A549 (cell line): ENCODE measurements at regions not wholly inside any gene's neighbourhood (a gene's known extent, or its start where the extent isn't known, plus 50 kb on each side); places are given as distances from the start of the nearest gene placed in this dataset.

Experiments used
- ATAC-seq, 2 experiments: fragments of 200-7000 bp in 1 of 2; fragments of >200 bp in 1 of 2; cut with Nextera tagmentation in 1 of 2; cut with Tn5 transposase in 1 of 2; 3 replicates each; pipeline versions ENCODE4 v1.8.0 to v1.9.1; 2018 to 2020; ENCODE audit warnings: mild to moderate bottlenecking in 1 of 2, moderate library complexity in 1 of 2
- CTCF ChIA-PET: fragments of 300-600 bp; sonication (Branson Sonifier 250); formaldehyde crosslinking; extraction: SDS; loops from one replicate; lab custom pipeline; 2021; ENCODE audit warnings: antibody characterized with exemption, inconsistent platforms; lab: Yijun Ruan, JAX
- POLR2A ChIA-PET: fragments of 350-600 bp; formaldehyde crosslinking; extraction: SDS; loops from one replicate; lab custom pipeline; 2021; ENCODE audit warnings: antibody characterized with exemption, inconsistent platforms; lab: Yijun Ruan, JAX
- DNase-seq, 2 experiments: peaks; one replicate each; pipeline versions ENCODE4 v3.0.0 to v3.0.0-alpha.2; 2011 to 2016; ENCODE audit warnings: low read depth in 1 of 2, low spot score in 1 of 2
- FAIRE-seq: peaks from 2 replicates; lab custom pipeline; 2011; peaks lifted over from hg19 to GRCh38; lab: Jason Lieb, UNC
- H3K27ac ChIP-seq, 2 experiments: fragments of >200 bp; sonication (Bioruptor Twin); formaldehyde crosslinking; 3 replicates each; pipeline ENCODE4 v1.5.1; 2016 to 2017
- H3K4me1 ChIP-seq: fragments of >200 bp; sonication (Bioruptor Twin); formaldehyde crosslinking; 3 replicates; pipeline ENCODE4 v1.6.1; 2016
- H3K4me2 ChIP-seq: fragments of >200 bp; sonication (Bioruptor Twin); formaldehyde crosslinking; 3 replicates; pipeline ENCODE4 v1.6.1; 2016
- H3K4me3 ChIP-seq: fragments of >200 bp; sonication (Bioruptor Twin); formaldehyde crosslinking; 3 replicates; pipeline ENCODE4 v1.5.1; 2016
- H3K9me3 ChIP-seq: fragments of >200 bp; sonication (Bioruptor Twin); formaldehyde crosslinking; 3 replicates; pipeline ENCODE4 v1.6.1; 2016
- CBX2 ChIP-seq: fragments of 200-600 bp; sonication (generic); IDR thresholded peaks from 2 replicates; pipeline ENCODE4 v1.6.1; 2016; ENCODE audit warnings: low read depth, mild to moderate bottlenecking, borderline replicate concordance
- CEBPB ChIP-seq, 2 experiments: fragments of >200 bp in 1 of 2; sonication (Bioruptor Twin) in 1 of 2; formaldehyde crosslinking in 1 of 2; IDR thresholded peaks; 2 replicates each; pipeline ENCODE4 v1.6.1; 2012 to 2016
- CHD2 ChIP-seq: fragments of 150-350 bp; IDR thresholded peaks from 2 replicates; pipeline ENCODE4 v1.6.1; 2014; ENCODE audit warnings: low read length; ENCODE audit not compliant: partially characterized antibody
- ESRRA ChIP-seq: fragments of 150-350 bp; IDR thresholded peaks from 2 replicates; pipeline ENCODE4 v1.6.1; 2014; ENCODE audit warnings: mild to moderate bottlenecking, low read length, borderline replicate concordance
- FOSB ChIP-seq: fragments of 250-450 bp; sonication (Bioruptor Pico); IDR thresholded peaks from 2 replicates; pipeline ENCODE4 v1.5.0; 2020; ENCODE audit warnings: mild to moderate bottlenecking, moderate library complexity
- FOSL2 ChIP-seq, 2 experiments: fragments of 450-650 bp in 1 of 2; fragments of >200 bp in 1 of 2; sonication (Bioruptor Twin) in 1 of 2; formaldehyde crosslinking; IDR thresholded peaks; 2 replicates each; pipeline versions ENCODE4 v1.5.0 to v1.6.1; 2016 to 2020; ENCODE audit warnings: mild to moderate bottlenecking in 1 of 2, moderate library complexity in 1 of 2
- GATA3 ChIP-seq: IDR thresholded peaks from 2 replicates; pipeline ENCODE4 v1.6.1; 2012; ENCODE audit warnings: borderline replicate concordance
- HEYL ChIP-seq: fragments of 250-450 bp; sonication (Bioruptor Pico); IDR thresholded peaks from 2 replicates; pipeline ENCODE4 v1.8.0; 2021; ENCODE audit warnings: mild to moderate bottlenecking, moderate library complexity
- JUN ChIP-seq, 2 experiments: fragments of >200 bp; sonication (Bioruptor Twin); formaldehyde crosslinking; IDR thresholded peaks; 2 replicates in 1 of 2; 3 replicates in 1 of 2; pipeline ENCODE4 v1.6.1; 2016 to 2017
- MYC ChIP-seq: IDR thresholded peaks from 2 replicates; pipeline ENCODE4 v1.6.1; 2012; ENCODE audit warnings: mild to moderate bottlenecking, inconsistent platforms, low read length, improper control_type of control experiment, borderline replicate concordance
- NFE2L2 ChIP-seq: fragments of 150-350 bp; conservative IDR thresholded peaks from 2 replicates; pipeline ENCODE4 v1.6.1; 2014; ENCODE audit warnings: low read length
- NPAS2 ChIP-seq: fragments of 250-450 bp; sonication (Bioruptor Pico); IDR thresholded peaks from 2 replicates; pipeline ENCODE4 v1.8.0; 2022; ENCODE audit warnings: mild to moderate bottlenecking, moderate library complexity, borderline replicate concordance
- PHF8 ChIP-seq: fragments of 200-600 bp; sonication (generic); IDR thresholded peaks from 2 replicates; pipeline ENCODE4 v1.6.1; 2016; ENCODE audit warnings: low read depth, mild to moderate bottlenecking, antibody characterized with exemption, moderate library complexity, borderline replicate concordance
- POLR2A ChIP-seq: IDR thresholded peaks from 2 replicates; pipeline ENCODE4 v1.6.1; 2012; ENCODE audit warnings: mild to moderate bottlenecking, low read length
- POLR2AphosphoS2 ChIP-seq: conservative IDR thresholded peaks from 2 replicates; pipeline ENCODE4 v1.6.1; 2012; ENCODE audit warnings: low read length, improper control_type of control experiment, inconsistent platforms
- RAD21 ChIP-seq, 2 experiments: fragments of >200 bp in 1 of 2; sonication (Bioruptor Twin) in 1 of 2; formaldehyde crosslinking in 1 of 2; IDR thresholded peaks in 1 of 2; conservative IDR thresholded peaks in 1 of 2; 2 replicates in 1 of 2; 3 replicates in 1 of 2; pipeline ENCODE4 v1.6.1; 2012 to 2018; ENCODE audit warnings: inconsistent platforms in 1 of 2
- RCOR1 ChIP-seq: fragments of 150-350 bp; IDR thresholded peaks from 2 replicates; pipeline ENCODE4 v1.6.1; 2014; ENCODE audit warnings: antibody characterized with exemption, low read length, low read depth
- RFX5 ChIP-seq: fragments of 450-650 bp; IDR thresholded peaks from 2 replicates; pipeline ENCODE4 v1.7.1; 2014; ENCODE audit warnings: antibody characterized with exemption, mild to moderate bottlenecking, moderate library complexity
- SMC3 ChIP-seq: fragments of >200 bp; sonication (Bioruptor Twin); formaldehyde crosslinking; IDR thresholded peaks from 3 replicates; pipeline ENCODE4 v1.6.1; 2018; ENCODE audit warnings: inconsistent platforms
- TFCP2L1 ChIP-seq: fragments of 250-450 bp; sonication (Bioruptor Pico); IDR thresholded peaks from 2 replicates; pipeline ENCODE4 v1.5.0; 2021; ENCODE audit warnings: mild to moderate bottlenecking
- ZNF302 ChIP-seq: fragments of 250-450 bp; sonication (Bioruptor Pico); IDR thresholded peaks from 2 replicates; pipeline ENCODE4 v1.9.0; 2021; ENCODE audit warnings: inconsistent platforms, mild to moderate bottlenecking, moderate library complexity
- WGBS: methylation state at CpG from one replicate; pipeline ENCODE4 v1.1.6; 2017; ENCODE audit errors: missing lambda C conversion rate; 5-methylcytosine and 5-hydroxymethylcytosine counted together
- TF ChIP-seq, protein P1 (sequence below): fragments of 200-600 bp; sonication (generic); IDR thresholded peaks from 2 replicates; pipeline ENCODE4 v1.6.1; 2016; ENCODE audit warnings: antibody characterized with exemption, mild to moderate bottlenecking, moderate library complexity
- TF ChIP-seq, protein P2 (sequence below): IDR thresholded peaks from 2 replicates; pipeline ENCODE4 v1.6.1; 2012
- TF ChIP-seq, protein P3 (sequence below): fragments of 250-450 bp; sonication (Bioruptor Pico); IDR thresholded peaks from 2 replicates; pipeline ENCODE4 v1.5.0; 2020; ENCODE audit warnings: low read depth, mild to moderate bottlenecking, moderate library complexity

DNA sequence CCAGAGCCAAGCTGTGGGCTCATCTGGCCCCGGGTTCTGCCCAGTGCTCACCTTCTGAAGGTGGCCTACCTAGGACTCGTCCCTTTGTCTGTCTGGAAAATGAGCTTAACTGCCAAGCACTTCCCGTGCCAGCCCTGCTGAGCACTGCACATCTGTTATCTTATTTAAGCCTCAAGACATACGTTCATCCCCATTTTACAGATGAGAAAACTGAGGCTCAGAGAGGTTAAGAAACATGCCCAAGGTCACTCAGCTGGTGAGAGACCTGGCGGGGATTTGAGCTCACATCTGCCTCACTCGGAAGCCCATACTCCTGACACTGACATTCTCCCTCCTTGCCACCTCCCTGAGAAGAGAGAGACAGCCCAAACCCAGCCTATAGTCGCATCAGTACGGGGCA lies 226.2 kb downstream of the MN1 start:
- no peak overlapping the region for H3K4me3 ChIP-seq
- H3K4me1 ChIP-seq, result no peaks in the 10 kb centered on the region

GRCh38 chr22:27576413-27576812 lies 225.1 kb downstream of the MN1 start:
- POLR2A ChIA-PET, result no interaction called here

More for the DNA sequence above, 226.2 kb downstream of the MN1 start:
- POLR2A ChIA-PET, result no interaction called here
- no peak overlapping the region for H3K27ac ChIP-seq
- DNase-seq (no peak), ATAC-seq (no peak), FAIRE-seq (no peak)
- H3K9me3 ChIP-seq, result peaks cover 7% of the 10 kb centered on the region; the same call in 1 of the 3 replicates
- TF ChIP-seq SMC3, result no peak
- TF ChIP-seq CBX2, result no peak
- TF ChIP-seq, protein P1, sequence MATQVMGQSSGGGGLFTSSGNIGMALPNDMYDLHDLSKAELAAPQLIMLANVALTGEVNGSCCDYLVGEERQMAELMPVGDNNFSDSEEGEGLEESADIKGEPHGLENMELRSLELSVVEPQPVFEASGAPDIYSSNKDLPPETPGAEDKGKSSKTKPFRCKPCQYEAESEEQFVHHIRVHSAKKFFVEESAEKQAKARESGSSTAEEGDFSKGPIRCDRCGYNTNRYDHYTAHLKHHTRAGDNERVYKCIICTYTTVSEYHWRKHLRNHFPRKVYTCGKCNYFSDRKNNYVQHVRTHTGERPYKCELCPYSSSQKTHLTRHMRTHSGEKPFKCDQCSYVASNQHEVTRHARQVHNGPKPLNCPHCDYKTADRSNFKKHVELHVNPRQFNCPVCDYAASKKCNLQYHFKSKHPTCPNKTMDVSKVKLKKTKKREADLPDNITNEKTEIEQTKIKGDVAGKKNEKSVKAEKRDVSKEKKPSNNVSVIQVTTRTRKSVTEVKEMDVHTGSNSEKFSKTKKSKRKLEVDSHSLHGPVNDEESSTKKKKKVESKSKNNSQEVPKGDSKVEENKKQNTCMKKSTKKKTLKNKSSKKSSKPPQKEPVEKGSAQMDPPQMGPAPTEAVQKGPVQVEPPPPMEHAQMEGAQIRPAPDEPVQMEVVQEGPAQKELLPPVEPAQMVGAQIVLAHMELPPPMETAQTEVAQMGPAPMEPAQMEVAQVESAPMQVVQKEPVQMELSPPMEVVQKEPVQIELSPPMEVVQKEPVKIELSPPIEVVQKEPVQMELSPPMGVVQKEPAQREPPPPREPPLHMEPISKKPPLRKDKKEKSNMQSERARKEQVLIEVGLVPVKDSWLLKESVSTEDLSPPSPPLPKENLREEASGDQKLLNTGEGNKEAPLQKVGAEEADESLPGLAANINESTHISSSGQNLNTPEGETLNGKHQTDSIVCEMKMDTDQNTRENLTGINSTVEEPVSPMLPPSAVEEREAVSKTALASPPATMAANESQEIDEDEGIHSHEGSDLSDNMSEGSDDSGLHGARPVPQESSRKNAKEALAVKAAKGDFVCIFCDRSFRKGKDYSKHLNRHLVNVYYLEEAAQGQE, result no peak
- TF ChIP-seq POLR2AphosphoS2, result no peak
- no peak for TF ChIP-seq ESRRA
- TF ChIP-seq, protein P2, sequence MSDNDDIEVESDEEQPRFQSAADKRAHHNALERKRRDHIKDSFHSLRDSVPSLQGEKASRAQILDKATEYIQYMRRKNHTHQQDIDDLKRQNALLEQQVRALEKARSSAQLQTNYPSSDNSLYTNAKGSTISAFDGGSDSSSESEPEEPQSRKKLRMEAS, result no peak
- WGBS, result 71% methylated on average over 8 of the region's 8 CpGs
- no peak overlapping the region for H3K4me2 ChIP-seq
- CTCF ChIA-PET, result no interaction called here

DNA sequence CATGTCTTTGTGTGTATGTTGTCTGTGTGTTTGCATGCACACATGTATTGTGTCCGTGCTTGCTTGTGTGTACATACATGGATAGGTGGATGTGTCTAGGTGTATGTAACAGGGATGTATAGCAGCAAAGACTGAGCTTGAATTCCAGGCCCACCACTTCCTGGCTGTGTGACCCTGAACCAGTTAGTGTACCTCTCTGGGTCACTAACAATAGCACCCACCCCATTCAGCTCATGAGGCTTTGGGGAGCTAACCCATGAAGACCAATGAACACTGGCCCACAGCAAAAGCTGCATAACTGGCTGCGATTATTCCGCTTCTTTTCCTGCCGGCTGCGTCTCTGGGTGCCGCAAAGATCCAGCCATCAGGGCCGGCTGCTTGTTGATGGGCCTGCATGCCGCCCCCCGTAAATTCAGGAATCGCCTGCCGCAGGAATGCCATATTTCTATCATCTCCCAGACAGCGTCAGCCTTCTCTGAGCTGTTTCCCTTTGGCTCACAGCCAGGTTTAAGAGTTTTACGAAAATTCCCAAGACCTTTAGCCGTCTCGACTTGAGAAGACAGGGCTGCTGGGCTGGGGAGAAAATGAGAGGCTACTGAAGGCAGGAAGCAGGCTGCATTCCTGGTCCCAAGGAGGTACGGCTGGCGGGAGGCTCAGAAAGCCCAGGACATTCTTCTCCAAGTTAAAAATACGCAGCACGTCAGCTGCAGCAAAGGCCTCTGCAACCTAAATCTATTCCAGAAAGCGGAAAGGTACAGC lies 224.6 kb downstream of the MN1 start:
- no peak for DNase-seq
- TF ChIP-seq ZNF302 (CRISPR knock-in tag) (no peak), CEBPB (IDR thresholded peaks at IDR 0.05) (no peak), PHF8 (no peak), ESRRA (no peak), GATA3 (no peak), HEYL (CRISPR knock-in tag) (no peak), RAD21 (conservative IDR thresholded peaks at IDR 0.05 in 1 of 2, IDR thresholded peaks at IDR 0.05 in 1 of 2) (no peak), MYC (no peak), RFX5 (no peak), FOSL2 (IDR thresholded peaks at IDR 0.05) (no peak), FOSL2 (CRISPR knock-in tag; IDR thresholded peaks at IDR 0.05) (no peak), TFCP2L1 (CRISPR knock-in tag) (no peak), NFE2L2 (no peak), POLR2AphosphoS2 (no peak), NPAS2 (CRISPR knock-in tag) (no peak)
- TF ChIP-seq, protein P2, result no peak
- TF ChIP-seq, protein P3, sequence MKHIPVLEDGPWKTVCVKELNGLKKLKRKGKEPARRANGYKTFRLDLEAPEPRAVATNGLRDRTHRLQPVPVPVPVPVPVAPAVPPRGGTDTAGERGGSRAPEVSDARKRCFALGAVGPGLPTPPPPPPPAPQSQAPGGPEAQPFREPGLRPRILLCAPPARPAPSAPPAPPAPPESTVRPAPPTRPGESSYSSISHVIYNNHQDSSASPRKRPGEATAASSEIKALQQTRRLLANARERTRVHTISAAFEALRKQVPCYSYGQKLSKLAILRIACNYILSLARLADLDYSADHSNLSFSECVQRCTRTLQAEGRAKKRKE (CRISPR knock-in tag), result no peak
- Histone ChIP-seq H3K4me2 (no peak overlapping the region), H3K9me3 (peaks cover 7% of the 10 kb centered on the region; the same call in 1 of the 3 replicates), H3K4me1 (no peaks in the 10 kb centered on the region), H3K27ac (no peak overlapping the region), H3K4me3 (no peak overlapping the region)
- ChIA-PET POLR2A (no interaction called here), CTCF (no interaction called here)
- ATAC-seq, result no peak
- 83% methylated on average over 20 of the region's 20 CpGs for WGBS
- FAIRE-seq, result no peak

More at GRCh38 chr22:27576413-27576812, 225.1 kb downstream of the MN1 start:
- Histone ChIP-seq H3K9me3 (peaks cover 7% of the 10 kb centered on the region; the same call in 1 of the 3 replicates), H3K4me3 (no peak overlapping the region), H3K27ac (no peak overlapping the region), H3K4me1 (no peaks in the 10 kb centered on the region), H3K4me2 (no peak overlapping the region)
- ATAC-seq (no peak), FAIRE-seq (no peak), DNase-seq (no peak)
- CTCF ChIA-PET, result no interaction called here
- WGBS, result 83% methylated on average over 5 of the region's 9 CpGs
- TF ChIP-seq FOSB (CRISPR knock-in tag) (no peak), NPAS2 (CRISPR knock-in tag) (no peak), JUN (IDR thresholded peaks at IDR 0.05) (no peak), RCOR1 (no peak), CHD2 (no peak), POLR2A (no peak)
- TF ChIP-seq, protein P3 (CRISPR knock-in tag), result no peak
